ENCODE measurements at regions not wholly inside any gene's neighbourhood (a gene's known extent, or its start where the extent isn't known, plus 50 kb on each side); places are given as distances from the start of the nearest gene placed in this dataset.
A peak's percentile ranks its signal among the peaks of the same experiment; 100 is the strongest.

GRCh38 chr4:53917729-53918128, 146.7 kb downstream of the CHIC2 start:
- Histone ChIP-seq H3K4me2 (ENCODE audit: low read length) (peak overlapping the region; percentile 52), H3K9me3 (ENCODE audit: low read length) (no peaks in the 10 kb centered on the region), H3K4me1 (ENCODE audit: insufficient read depth, low read length) (peaks cover 62% of the 10 kb centered on the region), H3K27ac (ENCODE audit: low read length) (peak overlapping the region; percentile 82), H3K9me2 (replicated peaks; ENCODE audit: low read length) (no peaks in the 10 kb centered on the region), H3K27me3 (ENCODE audit: low read length) (no peaks in the 10 kb centered on the region), H4K20me1 (ENCODE audit: low read length) (no peaks in the 10 kb centered on the region), H3K4me3 (ENCODE audit: low read length) (no peak overlapping the region), H3K79me2 (ENCODE audit: low read length) (no peaks in the 10 kb centered on the region), H2AFZ (ENCODE audit: low read length) (no peak overlapping the region), H3K9ac (ENCODE audit: low read length) (peak overlapping the region; percentile 59; the same call in 1 of the 2 replicates), H3K36me3 (ENCODE audit: low read depth, low read length) (no peaks in the 10 kb centered on the region), H3F3A (ENCODE audit: low read length, unreplicated experiment) (peaks cover 4% of the 10 kb centered on the region)
- ChIA-PET POLR2A (ENCODE audit: unreplicated experiment) (no interaction called here), CTCF (no interaction called here)
- peak; percentile 14; the same call in 1 of the 2 replicates for ATAC-seq
- intact Hi-C loops (cut with micrococcal nuclease), result no loop called here
- BruUV-seq (replicated peaks), result no TSS peak
- TF ChIP-seq EZH2phosphoT487 (IDR thresholded peaks at IDR 0.05; ENCODE audit: borderline replicate concordance, low read length) (no peak), CTCF (conservative IDR thresholded peaks at IDR 0.05; ENCODE audit: low read depth, low read length) (no peak), EZH2 (IDR thresholded peaks at IDR 0.05; ENCODE audit: low read length, unreplicated experiment) (no peak)
- peak; percentile 79 for DNase-seq

GRCh38 chr4:53916431-53916889, 147.9 kb downstream of the CHIC2 start:
- CTCF ChIA-PET, result no interaction called here
- no TSS peak for BruUV-seq (replicated peaks)

More at GRCh38 chr4:53916431-53916889, 147.9 kb downstream of the CHIC2 start:
- Histone ChIP-seq H3K79me2 (ENCODE audit: low read length) (no peaks in the 10 kb centered on the region), H3K4me3 (ENCODE audit: low read length) (no peak overlapping the region), H3F3A (ENCODE audit: low read length, unreplicated experiment) (peaks cover 4% of the 10 kb centered on the region), H4K20me1 (ENCODE audit: low read length) (no peaks in the 10 kb centered on the region), H2AFZ (ENCODE audit: low read length) (no peak overlapping the region), H3K9ac (ENCODE audit: low read length) (peak overlapping the region; percentile 59), H3K27ac (ENCODE audit: low read length) (peak overlapping the region; percentile 82), H3K9me2 (replicated peaks; ENCODE audit: low read length) (no peaks in the 10 kb centered on the region), H3K27me3 (ENCODE audit: low read length) (no peaks in the 10 kb centered on the region), H3K4me2 (ENCODE audit: low read length) (peak overlapping the region; percentile 52), H3K9me3 (ENCODE audit: low read length) (no peaks in the 10 kb centered on the region), H3K4me1 (ENCODE audit: insufficient read depth, low read length) (peaks cover 57% of the 10 kb centered on the region), H3K36me3 (ENCODE audit: low read depth, low read length) (no peaks in the 10 kb centered on the region)
- POLR2A ChIA-PET (ENCODE audit: unreplicated experiment), result no interaction called here
- DNase-seq, result peak; percentile 74
- intact Hi-C loops (cut with micrococcal nuclease), result no loop called here
- TF ChIP-seq EZH2 (IDR thresholded peaks at IDR 0.05; ENCODE audit: low read length, unreplicated experiment) (no peak), CTCF (conservative IDR thresholded peaks at IDR 0.05; ENCODE audit: low read depth, low read length) (no peak), EZH2phosphoT487 (IDR thresholded peaks at IDR 0.05; ENCODE audit: borderline replicate concordance, low read length) (no peak)
- no peak; the same call in 1 of the 2 replicates for ATAC-seq
